ENCODE measurements at regions not wholly inside any gene's neighbourhood (a gene's known extent, or its start where the extent isn't known, plus 50 kb on each side); places are given as distances from the start of the nearest gene placed in this dataset.

GRCh38 chr13:48775285-48775684 lies 121.6 kb downstream of the CYSLTR2 start:
- DNase-seq (no peak), ATAC-seq (no peak)
- Histone ChIP-seq H3K36me3 (no peaks in the 10 kb centered on the region), H3K27ac (no peak overlapping the region), H3K27me3 (no peaks in the 10 kb centered on the region), H3K4me1 (no peaks in the 10 kb centered on the region), H3K4me3 (no peak overlapping the region), H3K9me3 (no peaks in the 10 kb centered on the region)
- TF ChIP-seq CTCF (IDR thresholded peaks at IDR 0.05) = no peak
- intact Hi-C loops (cut with DNase I) = no loop called here

- no peaks in the 10 kb centered on the region for H3K9me3 ChIP-seq
- H3K4me3 ChIP-seq = no peak overlapping the region
- H3K36me3 ChIP-seq = no peaks in the 10 kb centered on the region
- ATAC-seq = no peak
- H3K27me3 ChIP-seq = no peaks in the 10 kb centered on the region
- no peaks in the 10 kb centered on the region for H3K4me1 ChIP-seq
- H3K27ac ChIP-seq = no peak overlapping the region
- intact Hi-C loops (cut with DNase I) = no loop called here
- no peak for DNase-seq
- no peak for TF ChIP-seq CTCF (IDR thresholded peaks at IDR 0.05)
Measured at GRCh38 chr13:48775804-48776203, 122.1 kb downstream of the CYSLTR2 start.

- intact Hi-C loops (cut with DNase I) = no loop called here
- no peaks in the 10 kb centered on the region for H3K9me3 ChIP-seq
- H3K4me1 ChIP-seq = no peaks in the 10 kb centered on the region
Measured at GRCh38 chr13:48776401-48776800, 122.7 kb downstream of the CYSLTR2 start.

GRCh38 chr13:48778610-48779009 lies 124.9 kb downstream of the CYSLTR2 start:
- DNase-seq (no peak), ATAC-seq (no peak)
- H3K4me1 ChIP-seq = no peaks in the 10 kb centered on the region
- no peaks in the 10 kb centered on the region for H3K27me3 ChIP-seq
- H3K27ac ChIP-seq = no peak overlapping the region
- no peaks in the 10 kb centered on the region for H3K36me3 ChIP-seq
- H3K4me3 ChIP-seq = no peak overlapping the region
- intact Hi-C loops (cut with DNase I) = no loop called here
- no peak for TF ChIP-seq CTCF (IDR thresholded peaks at IDR 0.05)
- H3K9me3 ChIP-seq = no peaks in the 10 kb centered on the region

More at GRCh38 chr13:48776401-48776800, 122.7 kb downstream of the CYSLTR2 start:
- H3K4me3 ChIP-seq = no peak overlapping the region
- H3K36me3 ChIP-seq = no peaks in the 10 kb centered on the region
- DNase-seq (no peak), ATAC-seq (no peak)
- no peak overlapping the region for H3K27ac ChIP-seq
- no peak for TF ChIP-seq CTCF (IDR thresholded peaks at IDR 0.05)
- no peaks in the 10 kb centered on the region for H3K27me3 ChIP-seq

GRCh38 chr13:48780713-48781341 lies 127.1 kb downstream of the CYSLTR2 start:
- Histone ChIP-seq H3K4me1 (no peaks in the 10 kb centered on the region), H3K27me3 (no peaks in the 10 kb centered on the region), H3K9me3 (no peaks in the 10 kb centered on the region), H3K27ac (no peak overlapping the region), H3K4me3 (no peak overlapping the region), H3K36me3 (no peaks in the 10 kb centered on the region)
- DNase-seq (no peak), ATAC-seq (no peak)
- intact Hi-C loops (cut with DNase I) = no loop called here
- TF ChIP-seq CTCF (IDR thresholded peaks at IDR 0.05) = no peak

- TF ChIP-seq CTCF (IDR thresholded peaks at IDR 0.05) = no peak
- intact Hi-C loops (cut with DNase I) = no loop called here
- DNase-seq = no peak
- H3K36me3 ChIP-seq = no peaks in the 10 kb centered on the region
- H3K9me3 ChIP-seq = no peaks in the 10 kb centered on the region
- ATAC-seq = no peak
- no peaks in the 10 kb centered on the region for H3K27me3 ChIP-seq
- H3K4me1 ChIP-seq = no peaks in the 10 kb centered on the region
- H3K4me3 ChIP-seq = no peak overlapping the region
- no peak overlapping the region for H3K27ac ChIP-seq
Measured at GRCh38 chr13:48782429-48782840, 128.7 kb downstream of the CYSLTR2 start.
